ENCODE measurements at regions not wholly inside any gene's neighbourhood (a gene's known extent, or its start where the extent isn't known, plus 50 kb on each side); places are given as distances from the start of the nearest gene placed in this dataset.
"Not testable (repeated sequence)": the region's sequence is repeated elsewhere in the genome, so short reads cannot be mapped to it uniquely, and the experiment has no call there.

DNA sequence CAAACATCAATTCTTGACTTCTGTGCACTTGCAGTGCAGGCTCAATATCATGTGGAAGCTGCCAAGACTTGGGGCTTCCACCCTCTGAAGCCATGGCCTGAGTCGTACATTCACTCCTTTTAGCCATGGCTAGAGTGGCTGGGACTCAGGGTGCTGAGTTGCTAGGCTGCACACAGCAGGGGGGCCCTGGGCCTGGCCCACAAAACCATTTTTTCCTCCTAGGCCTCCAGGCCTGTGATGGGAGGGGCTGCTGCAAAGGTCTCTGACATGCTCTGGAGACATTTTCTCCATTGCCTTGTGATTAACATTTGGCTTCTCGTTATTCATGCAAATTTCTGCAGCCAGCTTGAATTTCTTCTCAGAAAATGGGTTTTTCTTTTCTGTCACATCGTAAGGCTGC lies 1226.8 kb downstream of the AACS start:
- not testable (repeated sequence) for H3K79me2 ChIP-seq (ENCODE audit: control insufficient read depth in 1 of 2, insufficient read depth in 2 of 2, low read length in 2 of 2); H4K8ac ChIP-seq (ENCODE audit: extremely low read depth, insufficient read depth, low read length); H3K14ac ChIP-seq (ENCODE audit: insufficient read length)

More for the DNA sequence above, 1226.8 kb downstream of the AACS start:
- H4K5ac ChIP-seq (ENCODE audit: insufficient read length, low read depth, low read length); H2BK5ac ChIP-seq (ENCODE audit: low read depth, low read length); H3K9ac ChIP-seq (replicated peaks in 1 of 4; ENCODE audit: extremely low read depth in 1 of 4, low read depth in 3 of 4, low read length in 3 of 4); H3K27ac ChIP-seq (ENCODE audit: low read depth, low read length); H3K79me1 ChIP-seq (ENCODE audit: low read depth, low read length); H2BK120ac ChIP-seq (replicated peaks; ENCODE audit: low read depth, low read length); H2BK12ac ChIP-seq (ENCODE audit: low read depth, low read length); H3K23ac ChIP-seq (ENCODE audit: insufficient read length); H2AK5ac ChIP-seq (ENCODE audit: low read depth, low read length); H3K4me3 ChIP-seq (ENCODE audit: extremely low read depth in 1 of 4, insufficient read depth in 2 of 4, low read depth in 3 of 4, low read length in 4 of 4); FAIRE-seq; H3K4me2 ChIP-seq (ENCODE audit: insufficient read depth in 1 of 2, low read depth in 2 of 2, low read length in 2 of 2); DNase-seq (ENCODE audit: low read depth in 1 of 2, low spot score in 2 of 2); H3K4ac ChIP-seq (replicated peaks; ENCODE audit: insufficient read length, low read depth, low read length); H3K4me1 ChIP-seq (replicated peaks in 1 of 4; ENCODE audit: control insufficient read depth in 3 of 4, insufficient read depth in 4 of 4, low read length in 3 of 4); H2BK15ac ChIP-seq (ENCODE audit: low read length); H2AFZ ChIP-seq (ENCODE audit: low read length); POLR2A ChIA-PET (ENCODE audit: partially characterized antibody); H2BK20ac ChIP-seq (ENCODE audit: low read length); H3K56ac ChIP-seq (replicated peaks; ENCODE audit: insufficient read length, low read depth, low read length); H4K20me1 ChIP-seq (replicated peaks in 1 of 2; ENCODE audit: control insufficient read depth in 1 of 2, insufficient read depth in 2 of 2, low read length in 2 of 2); CTCF ChIA-PET (ENCODE audit: partially characterized antibody); H4K91ac ChIP-seq (replicated peaks; ENCODE audit: insufficient read length, low read length); H3K27me3 ChIP-seq (replicated peaks in 1 of 4; ENCODE audit: control insufficient read depth in 3 of 4, extremely low read depth in 1 of 4, insufficient read depth in 3 of 4, low read length in 3 of 4); H3K36me3 ChIP-seq (ENCODE audit: control insufficient read depth in 2 of 4, insufficient read depth in 4 of 4, low read length in 3 of 4); H3K23me2 ChIP-seq (ENCODE audit: low read depth, low read length); H3K18ac ChIP-seq (ENCODE audit: extremely low read depth, low read length): not testable (repeated sequence)
- H3K9me3 ChIP-seq (ENCODE audit: insufficient read depth in 2 of 2, low read depth in 1 of 2, low read length in 1 of 2), result peaks cover 17 to 19% of the 10 kb centered on the region in 2 experiments; a peak in 2 of 4 replicates
- WGBS, 2 experiments (ENCODE audit: extremely low coverage in 1 of 2, insufficient coverage in 1 of 2, insufficient read length in 1 of 2, insufficient replicate concordance in 2 of 2, low coverage in 1 of 2, low lambda C conversion rate in 2 of 2, missing lambda C conversion rate in 1 of 2), result 80% methylated on average over 3 of the region's 3 CpGs; no CpG with 5 or more reads in 1 of the 2 experiments
